Lower leg skin (tissue), 4 donors: ENCODE measurements at regions not wholly inside any gene's neighbourhood (a gene's known extent, or its start where the extent isn't known, plus 50 kb on each side); places are given as distances from the start of the nearest gene placed in this dataset.

Source experiments
- DNase-seq, 2 donors: peaks; one replicate each; pipeline ENCODE4 v3.0.0-alpha.2; 2019; ENCODE audit warnings: low spot score in 2 of 2
- H3K4me3 ChIP-seq: fragments of 200-600 bp; sonication (generic); 2 replicates; pipeline ENCODE4 v1.5.1; 2017; ENCODE audit warnings: mild to moderate bottlenecking, low read depth; ENCODE audit not compliant: poor library complexity, severe bottlenecking
- CTCF ChIP-seq, 3 donors: fragments of 450-650 bp; IDR thresholded peaks; one replicate each; pipeline ENCODE4 v1.5.1; 2016; ENCODE audit warnings: antibody characterized with exemption in 3 of 3, mild to moderate bottlenecking in 3 of 3, moderate library complexity in 2 of 3
- POLR2A ChIP-seq, 2 donors: fragments of 450-650 bp; IDR thresholded peaks; one replicate each; pipeline ENCODE4 v1.6.1; 2016 to 2017; ENCODE audit warnings: antibody characterized with exemption in 2 of 2, mild to moderate bottlenecking in 1 of 2, moderate library complexity in 1 of 2
- WGBS, 2 donors: methylation state at CpG; one replicate each; pipeline ENCODE4 v1.1.5; 2018; 5-methylcytosine and 5-hydroxymethylcytosine counted together
- intact Hi-C: fragments of 100-400 bp; cut with DNase I; formaldehyde crosslinking; loops from one replicate; pipeline ENCODE4 v1.15.0; 2023; ENCODE audit warnings: low total_unique reads

DNA sequence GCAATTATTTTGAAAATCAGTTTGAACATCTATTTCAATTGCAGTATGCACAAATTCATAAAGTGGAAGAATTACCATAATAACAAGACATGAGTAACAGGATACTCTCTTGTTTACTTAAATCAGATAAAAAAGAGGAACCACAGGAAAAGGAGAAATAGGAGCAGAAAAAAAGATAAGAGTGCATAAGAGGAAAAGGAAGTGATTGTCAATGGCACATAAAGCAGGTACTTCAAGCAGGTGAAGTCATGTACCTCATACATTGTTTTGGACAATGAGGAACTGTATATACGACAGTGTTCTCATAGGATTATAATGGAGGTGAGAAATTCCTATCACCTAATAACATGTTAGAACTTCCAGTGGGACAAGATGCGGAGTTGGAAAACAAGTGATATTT lies 334.5 kb upstream of the PCDH7 start:
- no peak overlapping the region for H3K4me3 ChIP-seq
- DNase-seq = no peak
- intact Hi-C loops = no loop called here
- TF ChIP-seq POLR2A (IDR thresholded peaks at IDR 0.05) (no peak), CTCF (IDR thresholded peaks at IDR 0.05) (no peak)
- 85% methylated on average over 2 of the region's 2 CpGs for WGBS, 2 donors

DNA sequence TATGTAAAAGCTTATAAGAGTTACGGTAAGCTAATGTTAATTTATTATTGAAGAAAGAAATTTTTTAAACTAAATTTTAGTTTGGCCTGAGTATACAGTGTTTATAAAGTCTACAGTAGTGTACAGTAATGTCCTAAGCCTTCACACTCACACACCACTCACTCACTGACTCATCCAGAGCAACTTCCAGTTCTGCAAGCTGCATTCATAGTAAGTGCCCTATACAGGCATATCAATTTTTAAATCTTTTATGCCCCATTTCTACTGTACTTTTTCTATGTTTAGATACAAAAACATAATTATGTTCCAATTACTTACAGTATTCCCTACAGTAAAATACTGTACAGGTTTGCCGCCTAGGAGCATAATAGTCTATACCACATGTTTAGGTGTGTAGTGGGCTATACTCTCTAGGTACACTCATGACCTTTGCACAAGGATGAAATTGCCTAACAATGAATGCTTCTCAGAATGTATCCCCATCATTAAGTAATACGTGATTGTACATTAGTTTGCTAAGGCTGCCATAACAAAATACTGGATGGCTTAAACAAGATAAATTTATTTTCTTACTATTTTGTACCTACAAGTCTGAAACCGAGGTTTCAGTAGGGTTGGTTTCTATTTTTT lies 333.8 kb upstream of the PCDH7 start:
- no peak for TF ChIP-seq POLR2A (IDR thresholded peaks at IDR 0.05)
- no peak for TF ChIP-seq CTCF (IDR thresholded peaks at IDR 0.05)
- no peak for DNase-seq
- H3K4me3 ChIP-seq = no peak overlapping the region
- WGBS, 2 donors = 90 to 96% methylated on average over 4 of the region's 4 CpGs
- intact Hi-C loops = no loop called here

- intact Hi-C loops = no loop called here
These were observed 324.3 kb upstream of the PCDH7 start for GRCh38 chr4:30395902-30396301.

DNA sequence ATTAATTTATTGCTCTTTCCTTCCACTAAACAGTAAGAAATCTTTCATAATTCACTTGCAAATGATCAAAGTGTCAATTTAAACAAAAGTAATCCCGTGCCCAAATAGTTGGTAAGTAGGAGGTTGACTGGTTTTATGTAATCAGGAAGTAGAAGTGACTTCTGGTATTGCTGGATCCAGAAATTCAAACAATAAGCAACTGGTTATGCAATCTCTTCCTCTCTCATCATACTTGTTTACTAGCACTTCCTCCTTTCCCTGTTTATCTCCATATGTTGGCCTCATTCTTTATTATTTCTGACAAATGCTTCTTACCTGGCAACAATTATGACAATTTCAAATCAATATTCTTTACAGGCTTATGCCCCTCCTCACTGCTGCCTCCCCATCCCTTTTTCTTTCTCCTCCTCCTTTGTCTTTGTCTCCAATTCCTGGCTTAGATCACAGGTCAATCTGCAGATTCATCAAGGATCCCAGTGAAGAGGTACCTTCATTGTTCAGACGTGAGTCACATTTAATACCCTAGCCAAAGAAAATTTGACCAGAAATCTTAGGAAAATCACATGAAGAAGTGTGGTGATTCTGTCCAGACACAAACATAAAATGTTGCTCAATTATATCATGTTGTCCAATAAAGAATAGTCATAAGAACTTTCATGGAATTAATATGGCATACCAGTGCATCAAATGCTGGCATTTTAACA lies 323.2 kb upstream of the PCDH7 start:
- H3K4me3 ChIP-seq = no peak overlapping the region
- intact Hi-C loops = no loop called here
- DNase-seq = no peak
- TF ChIP-seq POLR2A (IDR thresholded peaks at IDR 0.05) (no peak), CTCF (IDR thresholded peaks at IDR 0.05) (no peak)
- 43 to 46% methylated on average over 2 of the region's 2 CpGs for WGBS, 2 donors

More at GRCh38 chr4:30395902-30396301, 324.3 kb upstream of the PCDH7 start:
- H3K4me3 ChIP-seq = no peak overlapping the region
- no peak for DNase-seq
- WGBS, 2 donors = 47 to 57% methylated on average over 2 of the region's 2 CpGs
- TF ChIP-seq POLR2A (IDR thresholded peaks at IDR 0.05) (no peak), CTCF (IDR thresholded peaks at IDR 0.05) (no peak)

DNA sequence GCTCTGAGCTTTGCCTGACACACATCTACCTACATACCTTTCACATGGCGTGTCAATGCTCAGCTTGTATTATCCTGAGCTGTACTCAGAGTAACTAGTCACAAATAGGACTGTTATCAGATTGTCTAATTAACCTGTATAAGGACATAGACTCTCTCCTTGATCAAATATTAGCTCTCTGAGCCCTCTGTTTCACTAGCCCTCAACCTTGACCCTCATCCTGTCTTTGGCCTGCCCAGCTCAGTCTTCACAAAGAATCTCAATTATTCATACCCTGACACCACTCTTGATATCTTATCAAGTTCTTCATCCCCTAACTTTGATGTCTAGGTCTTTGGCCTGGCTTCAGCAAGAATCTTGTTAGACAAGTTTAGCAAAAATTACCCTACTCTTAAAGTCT lies 320.7 kb upstream of the PCDH7 start:
- no peak overlapping the region for H3K4me3 ChIP-seq
- TF ChIP-seq POLR2A (IDR thresholded peaks at IDR 0.05) (no peak), CTCF (IDR thresholded peaks at IDR 0.05) (no peak)
- intact Hi-C loops = no loop called here
- no peak for DNase-seq
- 89 to 100% methylated on average over 1 of the region's 1 CpG for WGBS, 2 donors
